ENCODE measurements at regions not wholly inside any gene's neighbourhood (a gene's known extent, or its start where the extent isn't known, plus 50 kb on each side); places are given as distances from the start of the nearest gene placed in this dataset.

DNA sequence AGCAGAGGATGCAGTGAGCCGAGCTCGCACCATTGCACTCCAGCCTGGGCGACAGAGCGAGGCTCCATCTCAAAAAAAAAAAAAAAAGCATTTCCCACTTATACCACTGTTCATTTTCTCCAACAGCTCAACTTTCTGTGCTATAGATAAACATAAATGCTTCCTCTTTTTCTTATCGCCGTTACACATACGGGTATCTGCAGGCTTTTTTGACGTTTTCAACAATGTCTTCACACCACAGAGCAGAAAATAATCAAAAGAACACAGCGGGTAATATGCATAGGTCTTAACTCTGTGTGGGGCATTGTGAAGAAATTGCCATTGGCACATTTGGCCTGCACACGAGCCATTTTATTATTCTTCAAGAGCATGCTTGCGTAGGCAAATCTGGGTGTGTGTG lies 86.4 kb downstream of the CAPZA3 start (continued):
- TF ChIP-seq, protein P1, sequence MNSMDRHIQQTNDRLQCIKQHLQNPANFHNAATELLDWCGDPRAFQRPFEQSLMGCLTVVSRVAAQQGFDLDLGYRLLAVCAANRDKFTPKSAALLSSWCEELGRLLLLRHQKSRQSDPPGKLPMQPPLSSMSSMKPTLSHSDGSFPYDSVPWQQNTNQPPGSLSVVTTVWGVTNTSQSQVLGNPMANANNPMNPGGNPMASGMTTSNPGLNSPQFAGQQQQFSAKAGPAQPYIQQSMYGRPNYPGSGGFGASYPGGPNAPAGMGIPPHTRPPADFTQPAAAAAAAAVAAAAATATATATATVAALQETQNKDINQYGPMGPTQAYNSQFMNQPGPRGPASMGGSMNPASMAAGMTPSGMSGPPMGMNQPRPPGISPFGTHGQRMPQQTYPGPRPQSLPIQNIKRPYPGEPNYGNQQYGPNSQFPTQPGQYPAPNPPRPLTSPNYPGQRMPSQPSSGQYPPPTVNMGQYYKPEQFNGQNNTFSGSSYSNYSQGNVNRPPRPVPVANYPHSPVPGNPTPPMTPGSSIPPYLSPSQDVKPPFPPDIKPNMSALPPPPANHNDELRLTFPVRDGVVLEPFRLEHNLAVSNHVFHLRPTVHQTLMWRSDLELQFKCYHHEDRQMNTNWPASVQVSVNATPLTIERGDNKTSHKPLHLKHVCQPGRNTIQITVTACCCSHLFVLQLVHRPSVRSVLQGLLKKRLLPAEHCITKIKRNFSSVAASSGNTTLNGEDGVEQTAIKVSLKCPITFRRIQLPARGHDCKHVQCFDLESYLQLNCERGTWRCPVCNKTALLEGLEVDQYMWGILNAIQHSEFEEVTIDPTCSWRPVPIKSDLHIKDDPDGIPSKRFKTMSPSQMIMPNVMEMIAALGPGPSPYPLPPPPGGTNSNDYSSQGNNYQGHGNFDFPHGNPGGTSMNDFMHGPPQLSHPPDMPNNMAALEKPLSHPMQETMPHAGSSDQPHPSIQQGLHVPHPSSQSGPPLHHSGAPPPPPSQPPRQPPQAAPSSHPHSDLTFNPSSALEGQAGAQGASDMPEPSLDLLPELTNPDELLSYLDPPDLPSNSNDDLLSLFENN (IDR thresholded peaks at IDR 0.05; ENCODE audit: low read depth in 2 of 2, low read length in 2 of 2) = 0 out of 4 replicates have a peak, but pooled peaks of 1 of the 2 experiments have one; percentile 15
- TF ChIP-seq SMARCE1 (IDR thresholded peaks at IDR 0.05) (peak; percentile 85), MYNN (IDR thresholded peaks at IDR 0.05) (no peak), MYNN (CRISPR knock-in tag; IDR thresholded peaks at IDR 0.05) (no peak), GABPB1 (CRISPR knock-in tag; IDR thresholded peaks at IDR 0.05) (peak; percentile 26; the same call in 1 of the 2 replicates), CREM (IDR thresholded peaks at IDR 0.05; ENCODE audit: low read depth) (peak; percentile 49; the same call in 1 of the 2 replicates), TCF3 (CRISPR knock-in tag; IDR thresholded peaks at IDR 0.05) (peak; percentile 76), NCOR1 (IDR thresholded peaks at IDR 0.05) (peak; percentile 68), POLR2AphosphoS5 (IDR thresholded peaks at IDR 0.05; ENCODE audit: control insufficient read depth, insufficient read depth, low read depth, low read length) (0 out of 2 replicates have a peak, but pooled peaks have one; percentile 41), ATF7 (IDR thresholded peaks at IDR 0.05) (0 out of 2 replicates have a peak, but pooled peaks have one; percentile 29), MEIS2 (IDR thresholded peaks at IDR 0.05; ENCODE audit: partially characterized antibody) (peak; percentile 11), SMARCC2 (IDR thresholded peaks at IDR 0.05; ENCODE audit: low read depth) (peak; percentile 62), ZNF507 (tag; conservative IDR thresholded peaks at IDR 0.05) (no peak), BCOR (IDR thresholded peaks at IDR 0.05) (no peak), TRIM24 (IDR thresholded peaks at IDR 0.05) (peak; percentile 57 to 74; a peak in 3 of 4 replicates), HDAC2 (IDR thresholded peaks at IDR 0.05) (0 out of 2 replicates have a peak, but pooled peaks have one; percentile 34), FOSL1 (tag; conservative IDR thresholded peaks at IDR 0.05) (no peak), HDAC6 (IDR thresholded peaks at IDR 0.05; ENCODE audit: low read depth, low read length) (no peak)
- TF ChIP-seq, protein P2, sequence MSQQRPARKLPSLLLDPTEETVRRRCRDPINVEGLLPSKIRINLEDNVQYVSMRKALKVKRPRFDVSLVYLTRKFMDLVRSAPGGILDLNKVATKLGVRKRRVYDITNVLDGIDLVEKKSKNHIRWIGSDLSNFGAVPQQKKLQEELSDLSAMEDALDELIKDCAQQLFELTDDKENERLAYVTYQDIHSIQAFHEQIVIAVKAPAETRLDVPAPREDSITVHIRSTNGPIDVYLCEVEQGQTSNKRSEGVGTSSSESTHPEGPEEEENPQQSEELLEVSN (IDR thresholded peaks at IDR 0.05; ENCODE audit: borderline replicate concordance in 1 of 2, extremely low read depth in 1 of 2, insufficient read depth in 1 of 2, insufficient read length in 1 of 2, low read depth in 1 of 2, low read length in 1 of 2, poor library complexity in 1 of 2, severe bottlenecking in 1 of 2) = no peak
- TF ChIP-seq, protein P3, sequence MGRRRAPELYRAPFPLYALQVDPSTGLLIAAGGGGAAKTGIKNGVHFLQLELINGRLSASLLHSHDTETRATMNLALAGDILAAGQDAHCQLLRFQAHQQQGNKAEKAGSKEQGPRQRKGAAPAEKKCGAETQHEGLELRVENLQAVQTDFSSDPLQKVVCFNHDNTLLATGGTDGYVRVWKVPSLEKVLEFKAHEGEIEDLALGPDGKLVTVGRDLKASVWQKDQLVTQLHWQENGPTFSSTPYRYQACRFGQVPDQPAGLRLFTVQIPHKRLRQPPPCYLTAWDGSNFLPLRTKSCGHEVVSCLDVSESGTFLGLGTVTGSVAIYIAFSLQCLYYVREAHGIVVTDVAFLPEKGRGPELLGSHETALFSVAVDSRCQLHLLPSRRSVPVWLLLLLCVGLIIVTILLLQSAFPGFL (CRISPR knock-in tag; IDR thresholded peaks at IDR 0.05) = no peak
- TF ChIP-seq, protein P4, sequence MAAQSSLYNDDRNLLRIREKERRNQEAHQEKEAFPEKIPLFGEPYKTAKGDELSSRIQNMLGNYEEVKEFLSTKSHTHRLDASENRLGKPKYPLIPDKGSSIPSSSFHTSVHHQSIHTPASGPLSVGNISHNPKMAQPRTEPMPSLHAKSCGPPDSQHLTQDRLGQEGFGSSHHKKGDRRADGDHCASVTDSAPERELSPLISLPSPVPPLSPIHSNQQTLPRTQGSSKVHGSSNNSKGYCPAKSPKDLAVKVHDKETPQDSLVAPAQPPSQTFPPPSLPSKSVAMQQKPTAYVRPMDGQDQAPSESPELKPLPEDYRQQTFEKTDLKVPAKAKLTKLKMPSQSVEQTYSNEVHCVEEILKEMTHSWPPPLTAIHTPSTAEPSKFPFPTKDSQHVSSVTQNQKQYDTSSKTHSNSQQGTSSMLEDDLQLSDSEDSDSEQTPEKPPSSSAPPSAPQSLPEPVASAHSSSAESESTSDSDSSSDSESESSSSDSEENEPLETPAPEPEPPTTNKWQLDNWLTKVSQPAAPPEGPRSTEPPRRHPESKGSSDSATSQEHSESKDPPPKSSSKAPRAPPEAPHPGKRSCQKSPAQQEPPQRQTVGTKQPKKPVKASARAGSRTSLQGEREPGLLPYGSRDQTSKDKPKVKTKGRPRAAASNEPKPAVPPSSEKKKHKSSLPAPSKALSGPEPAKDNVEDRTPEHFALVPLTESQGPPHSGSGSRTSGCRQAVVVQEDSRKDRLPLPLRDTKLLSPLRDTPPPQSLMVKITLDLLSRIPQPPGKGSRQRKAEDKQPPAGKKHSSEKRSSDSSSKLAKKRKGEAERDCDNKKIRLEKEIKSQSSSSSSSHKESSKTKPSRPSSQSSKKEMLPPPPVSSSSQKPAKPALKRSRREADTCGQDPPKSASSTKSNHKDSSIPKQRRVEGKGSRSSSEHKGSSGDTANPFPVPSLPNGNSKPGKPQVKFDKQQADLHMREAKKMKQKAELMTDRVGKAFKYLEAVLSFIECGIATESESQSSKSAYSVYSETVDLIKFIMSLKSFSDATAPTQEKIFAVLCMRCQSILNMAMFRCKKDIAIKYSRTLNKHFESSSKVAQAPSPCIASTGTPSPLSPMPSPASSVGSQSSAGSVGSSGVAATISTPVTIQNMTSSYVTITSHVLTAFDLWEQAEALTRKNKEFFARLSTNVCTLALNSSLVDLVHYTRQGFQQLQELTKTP (IDR thresholded peaks at IDR 0.05; ENCODE audit: low read depth in 1 of 2, partially characterized antibody in 2 of 2) = no peak

All from K562 (cell line).